Ishikawa (cell line): ENCODE measurements at regions not wholly inside any gene's neighbourhood (a gene's known extent, or its start where the extent isn't known, plus 50 kb on each side); places are given as distances from the start of the nearest gene placed in this dataset.

Experiments used
- CEBPB ChIP-seq: IDR thresholded peaks from 2 replicates; pipeline ENCODE4 v1.6.1; 2012
- CREB1 ChIP-seq: IDR thresholded peaks from 2 replicates; pipeline ENCODE4 v1.6.1; 2012; ENCODE audit warnings: low read depth
- EGR1 ChIP-seq: IDR thresholded peaks from 2 replicates; pipeline ENCODE4 v1.6.1; 2012
- EP300 ChIP-seq: IDR thresholded peaks from 2 replicates; pipeline ENCODE4 v1.6.1; 2012; ENCODE audit warnings: borderline replicate concordance
- FOXM1 ChIP-seq: IDR thresholded peaks from 2 replicates; pipeline ENCODE4 v1.6.1; 2012; ENCODE audit warnings: low read depth, borderline replicate concordance
- NFIC ChIP-seq: IDR thresholded peaks from 2 replicates; pipeline ENCODE4 v1.6.1; 2012
- RAD21 ChIP-seq: IDR thresholded peaks from 2 replicates; pipeline ENCODE4 v1.6.1; 2012; ENCODE audit warnings: low read depth
- TAF1 ChIP-seq: IDR thresholded peaks from 2 replicates; pipeline ENCODE4 v1.6.1; 2012; ENCODE audit warnings: low read depth, mild to moderate bottlenecking
- TCF12 ChIP-seq: IDR thresholded peaks from 2 replicates; pipeline ENCODE4 v1.6.1; 2012; ENCODE audit warnings: low read depth
- TEAD4 ChIP-seq: IDR thresholded peaks from 2 replicates; pipeline ENCODE4 v1.6.1; 2012
- YY1 ChIP-seq: IDR thresholded peaks from 2 replicates; pipeline ENCODE4 v1.6.1; 2012; ENCODE audit warnings: low read depth
- ZBTB7A ChIP-seq: IDR thresholded peaks from 2 replicates; pipeline ENCODE4 v1.6.1; 2012; ENCODE audit warnings: low read depth
- TF ChIP-seq, protein P1 (sequence below): IDR thresholded peaks from 2 replicates; pipeline ENCODE4 v1.6.1; 2012; ENCODE audit warnings: low read depth, mild to moderate bottlenecking
- TF ChIP-seq, protein P2 (sequence below): IDR thresholded peaks from 2 replicates; pipeline ENCODE4 v1.6.1; 2012
- TF ChIP-seq, protein P3 (sequence below): IDR thresholded peaks from 2 replicates; pipeline ENCODE4 v1.6.1; 2012

DNA sequence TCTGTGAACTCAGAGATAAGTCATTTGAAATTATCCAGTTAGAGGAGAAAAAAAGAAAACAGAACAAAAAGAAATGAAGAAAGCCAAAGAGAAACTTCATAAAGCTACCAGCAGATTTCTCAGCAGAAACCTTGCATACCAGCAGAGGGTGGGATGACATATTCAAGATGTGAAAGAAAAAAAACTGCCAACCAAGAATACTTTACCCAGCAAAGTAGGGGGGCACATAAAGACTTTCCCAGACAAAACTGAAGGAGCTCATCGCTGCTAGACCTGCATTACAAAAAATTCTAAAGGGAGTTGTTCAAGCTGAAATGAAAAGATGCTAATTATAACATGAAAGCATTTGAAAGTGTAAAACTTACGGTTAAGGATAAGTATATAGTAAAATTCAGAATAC is 246.3 kb downstream of the FNDC1 start:
- TF ChIP-seq FOXM1 = no peak
- no peak for TF ChIP-seq TAF1
- TF ChIP-seq NFIC = no peak
- TF ChIP-seq, protein P1, sequence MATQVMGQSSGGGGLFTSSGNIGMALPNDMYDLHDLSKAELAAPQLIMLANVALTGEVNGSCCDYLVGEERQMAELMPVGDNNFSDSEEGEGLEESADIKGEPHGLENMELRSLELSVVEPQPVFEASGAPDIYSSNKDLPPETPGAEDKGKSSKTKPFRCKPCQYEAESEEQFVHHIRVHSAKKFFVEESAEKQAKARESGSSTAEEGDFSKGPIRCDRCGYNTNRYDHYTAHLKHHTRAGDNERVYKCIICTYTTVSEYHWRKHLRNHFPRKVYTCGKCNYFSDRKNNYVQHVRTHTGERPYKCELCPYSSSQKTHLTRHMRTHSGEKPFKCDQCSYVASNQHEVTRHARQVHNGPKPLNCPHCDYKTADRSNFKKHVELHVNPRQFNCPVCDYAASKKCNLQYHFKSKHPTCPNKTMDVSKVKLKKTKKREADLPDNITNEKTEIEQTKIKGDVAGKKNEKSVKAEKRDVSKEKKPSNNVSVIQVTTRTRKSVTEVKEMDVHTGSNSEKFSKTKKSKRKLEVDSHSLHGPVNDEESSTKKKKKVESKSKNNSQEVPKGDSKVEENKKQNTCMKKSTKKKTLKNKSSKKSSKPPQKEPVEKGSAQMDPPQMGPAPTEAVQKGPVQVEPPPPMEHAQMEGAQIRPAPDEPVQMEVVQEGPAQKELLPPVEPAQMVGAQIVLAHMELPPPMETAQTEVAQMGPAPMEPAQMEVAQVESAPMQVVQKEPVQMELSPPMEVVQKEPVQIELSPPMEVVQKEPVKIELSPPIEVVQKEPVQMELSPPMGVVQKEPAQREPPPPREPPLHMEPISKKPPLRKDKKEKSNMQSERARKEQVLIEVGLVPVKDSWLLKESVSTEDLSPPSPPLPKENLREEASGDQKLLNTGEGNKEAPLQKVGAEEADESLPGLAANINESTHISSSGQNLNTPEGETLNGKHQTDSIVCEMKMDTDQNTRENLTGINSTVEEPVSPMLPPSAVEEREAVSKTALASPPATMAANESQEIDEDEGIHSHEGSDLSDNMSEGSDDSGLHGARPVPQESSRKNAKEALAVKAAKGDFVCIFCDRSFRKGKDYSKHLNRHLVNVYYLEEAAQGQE = no peak
- no peak for TF ChIP-seq EP300
- TF ChIP-seq TEAD4 = no peak
- TF ChIP-seq EGR1 = no peak
- TF ChIP-seq, protein P2, sequence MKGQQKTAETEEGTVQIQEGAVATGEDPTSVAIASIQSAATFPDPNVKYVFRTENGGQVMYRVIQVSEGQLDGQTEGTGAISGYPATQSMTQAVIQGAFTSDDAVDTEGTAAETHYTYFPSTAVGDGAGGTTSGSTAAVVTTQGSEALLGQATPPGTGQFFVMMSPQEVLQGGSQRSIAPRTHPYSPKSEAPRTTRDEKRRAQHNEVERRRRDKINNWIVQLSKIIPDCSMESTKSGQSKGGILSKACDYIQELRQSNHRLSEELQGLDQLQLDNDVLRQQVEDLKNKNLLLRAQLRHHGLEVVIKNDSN = no peak
- TF ChIP-seq YY1 = no peak
- no peak for TF ChIP-seq ZBTB7A
- no peak for TF ChIP-seq TCF12
- no peak for TF ChIP-seq RAD21
- TF ChIP-seq CEBPB = no peak
- TF ChIP-seq CREB1 = no peak
- TF ChIP-seq, protein P3, sequence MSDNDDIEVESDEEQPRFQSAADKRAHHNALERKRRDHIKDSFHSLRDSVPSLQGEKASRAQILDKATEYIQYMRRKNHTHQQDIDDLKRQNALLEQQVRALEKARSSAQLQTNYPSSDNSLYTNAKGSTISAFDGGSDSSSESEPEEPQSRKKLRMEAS = no peak

DNA sequence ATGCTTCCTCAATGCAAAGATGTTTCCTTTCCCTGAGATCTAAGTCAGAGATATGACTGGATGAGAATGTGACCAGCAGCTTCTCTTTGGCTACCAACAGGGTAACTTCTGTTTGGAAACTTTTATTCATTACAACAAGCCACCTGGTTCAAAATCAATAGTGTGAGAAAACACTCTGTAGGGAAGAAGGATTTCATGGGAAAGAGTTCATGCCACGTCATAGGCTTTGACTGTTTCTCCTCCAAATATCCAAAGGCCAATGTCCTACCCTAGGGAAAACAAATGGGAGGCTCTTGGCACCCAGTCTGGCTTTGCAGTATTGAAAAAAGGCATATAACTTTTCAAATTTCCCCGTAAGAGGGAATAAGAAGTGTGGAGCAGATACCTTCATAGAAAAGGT is 245.5 kb downstream of the FNDC1 start:
- TF ChIP-seq RAD21 (no peak), CEBPB (no peak), ZBTB7A (no peak), TCF12 (no peak)
- TF ChIP-seq, protein P1 = no peak

DNA sequence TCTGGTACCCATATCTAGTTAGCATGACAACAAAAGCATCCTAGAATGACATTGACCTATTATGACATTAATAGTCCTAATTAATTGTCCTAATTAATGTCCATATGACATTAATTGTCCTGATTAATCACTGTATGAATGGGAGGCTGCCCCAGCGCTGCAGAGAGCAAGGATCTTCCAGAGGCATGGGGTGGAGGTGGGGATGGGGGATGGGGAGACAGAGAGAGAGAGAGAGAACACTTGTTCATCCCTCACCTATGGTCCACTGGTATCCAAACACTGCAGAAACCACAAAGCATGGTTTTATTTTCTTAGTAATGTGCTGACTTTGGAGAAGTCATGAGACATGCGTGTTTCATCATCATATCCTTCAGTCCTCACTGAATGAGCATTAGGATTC is 235.1 kb downstream of the FNDC1 start:
- TF ChIP-seq NFIC (no peak), CEBPB (no peak), TAF1 (no peak), TCF12 (no peak), ZBTB7A (no peak), CREB1 (no peak), RAD21 (no peak), FOXM1 (no peak)
- TF ChIP-seq, protein P2 = no peak

DNA sequence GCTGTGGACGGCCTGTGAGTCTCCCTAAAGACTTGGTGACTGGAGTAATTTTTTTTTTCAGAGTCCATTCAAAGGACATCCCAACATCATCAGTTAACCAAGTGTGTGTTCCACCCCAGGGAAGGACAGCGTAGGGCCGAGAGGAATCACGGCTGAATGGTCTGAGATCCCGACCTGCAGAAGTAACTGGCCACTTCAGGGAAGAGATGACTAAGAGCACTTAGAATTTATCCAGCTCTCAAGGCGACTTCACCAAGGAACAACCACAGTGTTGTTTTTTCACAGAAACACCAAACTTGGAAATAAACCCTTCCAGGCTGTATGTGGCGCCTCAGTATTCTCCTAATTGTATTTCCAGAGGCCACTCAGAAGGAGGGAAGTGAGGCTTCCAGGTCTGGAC is 231.6 kb downstream of the FNDC1 start:
- TF ChIP-seq CREB1 = no peak
- TF ChIP-seq, protein P1 = no peak
- TF ChIP-seq RAD21 = no peak
- TF ChIP-seq CEBPB = no peak
- TF ChIP-seq TEAD4 = no peak
- no peak for TF ChIP-seq ZBTB7A
- TF ChIP-seq FOXM1 = no peak
- TF ChIP-seq TCF12 = no peak
- no peak for TF ChIP-seq EP300
- no peak for TF ChIP-seq NFIC
- no peak for TF ChIP-seq YY1
- no peak for TF ChIP-seq EGR1
- TF ChIP-seq, protein P3 = no peak
- TF ChIP-seq TAF1 = no peak
- TF ChIP-seq, protein P2 = no peak

DNA sequence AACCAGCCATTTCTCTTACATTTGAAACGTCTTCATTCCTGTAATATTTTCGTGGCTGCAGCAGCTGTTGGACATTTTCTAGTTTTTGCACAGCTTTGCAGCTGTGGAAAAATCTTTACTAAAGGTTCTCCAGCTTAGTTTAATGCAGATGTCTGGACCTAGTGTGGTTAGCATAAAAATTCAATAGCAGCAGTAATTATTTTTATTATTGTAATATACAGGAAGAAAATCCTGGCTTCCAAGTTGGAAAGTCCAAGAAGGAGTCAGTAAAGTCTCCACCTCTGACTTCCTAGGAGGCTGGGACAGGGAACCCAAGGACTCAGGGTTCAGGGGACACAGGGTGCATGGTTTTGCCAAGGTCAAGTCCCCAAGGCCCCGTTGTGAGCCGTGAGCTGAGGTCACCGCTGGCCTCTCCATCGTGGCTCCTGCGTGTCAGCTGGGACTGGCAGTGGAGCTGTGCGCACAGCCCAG is 230.6 kb downstream of the FNDC1 start:
- no peak for TF ChIP-seq NFIC
- TF ChIP-seq, protein P3 = no peak
- no peak for TF ChIP-seq CEBPB
- TF ChIP-seq RAD21 = no peak
